C4-2B (cell line): ENCODE measurements at regions not wholly inside any gene's neighbourhood (a gene's known extent, or its start where the extent isn't known, plus 50 kb on each side); places are given as distances from the start of the nearest gene placed in this dataset.

Experiments
- CTCF ChIP-seq: fragments of 450-650 bp; conservative IDR thresholded peaks from 2 replicates; pipeline ENCODE4 v1.5.1; 2017; ENCODE audit warnings: mild to moderate bottlenecking
- ZFX ChIP-seq: fragments of 450-650 bp; IDR thresholded peaks from 2 replicates; pipeline ENCODE4 v1.6.1; 2017

GRCh38 chr3:102661707-102662497, 227.1 kb downstream of the ZPLD1 start:
- TF ChIP-seq CTCF (no peak), ZFX (no peak)
